ENCODE measurements at regions not wholly inside any gene's neighbourhood (a gene's known extent, or its start where the extent isn't known, plus 50 kb on each side); places are given as distances from the start of the nearest gene placed in this dataset.

GRCh38 chr13:80957019-80957655 lies 616.2 kb upstream of the SPRY2 start:
- no peak for TF ChIP-seq CTCF (IDR thresholded peaks at IDR 0.05)
- TF ChIP-seq POLR2A (IDR thresholded peaks at IDR 0.05) = no peak
- TF ChIP-seq POLR2AphosphoS5 (IDR thresholded peaks at IDR 0.05) = no peak
